Loucy (cell line): ENCODE measurements at regions not wholly inside any gene's neighbourhood (a gene's known extent, or its start where the extent isn't known, plus 50 kb on each side); places are given as distances from the start of the nearest gene placed in this dataset.

Experiments used
- EZH2phosphoT487 ChIP-seq: fragments of 200-600 bp; IDR thresholded peaks from 2 replicates; pipeline ENCODE4 v1.6.1; 2018; ENCODE audit warnings: antibody characterized with exemption, mild to moderate bottlenecking, moderate library complexity, borderline replicate concordance
- TF ChIP-seq, protein P1 (sequence below): fragments of 200-600 bp; sonication (generic); conservative IDR thresholded peaks from 2 replicates; pipeline ENCODE4 v1.5.1; 2014; ENCODE audit warnings: mild to moderate bottlenecking, antibody characterized with exemption, low read length

DNA sequence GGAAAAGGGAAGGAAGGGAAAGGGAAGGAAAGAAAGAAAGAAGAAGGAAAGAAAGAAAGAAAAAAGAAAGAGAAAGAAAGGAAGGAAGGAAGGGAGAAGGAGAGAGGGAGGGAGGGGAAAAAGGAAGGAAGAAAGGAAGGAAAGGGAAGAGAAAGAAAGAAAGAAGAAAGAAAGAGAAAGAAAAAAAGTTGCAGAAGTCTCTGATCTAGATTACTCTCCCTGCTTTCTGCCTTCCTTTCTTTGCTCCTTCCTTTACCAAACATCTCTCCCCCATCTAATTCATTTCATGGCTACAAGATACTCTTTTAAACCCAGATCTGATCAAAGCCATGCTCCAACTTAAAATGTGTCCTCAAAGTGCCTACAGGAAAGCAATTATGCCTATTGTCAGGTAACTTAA is 148.6 kb downstream of the KIT start:
- TF ChIP-seq, protein P1, sequence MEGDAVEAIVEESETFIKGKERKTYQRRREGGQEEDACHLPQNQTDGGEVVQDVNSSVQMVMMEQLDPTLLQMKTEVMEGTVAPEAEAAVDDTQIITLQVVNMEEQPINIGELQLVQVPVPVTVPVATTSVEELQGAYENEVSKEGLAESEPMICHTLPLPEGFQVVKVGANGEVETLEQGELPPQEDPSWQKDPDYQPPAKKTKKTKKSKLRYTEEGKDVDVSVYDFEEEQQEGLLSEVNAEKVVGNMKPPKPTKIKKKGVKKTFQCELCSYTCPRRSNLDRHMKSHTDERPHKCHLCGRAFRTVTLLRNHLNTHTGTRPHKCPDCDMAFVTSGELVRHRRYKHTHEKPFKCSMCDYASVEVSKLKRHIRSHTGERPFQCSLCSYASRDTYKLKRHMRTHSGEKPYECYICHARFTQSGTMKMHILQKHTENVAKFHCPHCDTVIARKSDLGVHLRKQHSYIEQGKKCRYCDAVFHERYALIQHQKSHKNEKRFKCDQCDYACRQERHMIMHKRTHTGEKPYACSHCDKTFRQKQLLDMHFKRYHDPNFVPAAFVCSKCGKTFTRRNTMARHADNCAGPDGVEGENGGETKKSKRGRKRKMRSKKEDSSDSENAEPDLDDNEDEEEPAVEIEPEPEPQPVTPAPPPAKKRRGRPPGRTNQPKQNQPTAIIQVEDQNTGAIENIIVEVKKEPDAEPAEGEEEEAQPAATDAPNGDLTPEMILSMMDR = no peak
- TF ChIP-seq EZH2phosphoT487 = no peak
